HUES48 (cell line): ENCODE measurements at regions not wholly inside any gene's neighbourhood (a gene's known extent, or its start where the extent isn't known, plus 50 kb on each side); places are given as distances from the start of the nearest gene placed in this dataset.
"Not testable (repeated sequence)": the region's sequence is repeated elsewhere in the genome, so short reads cannot be mapped to it uniquely, and the experiment has no call there.

ENCODE experiments used
- H3K27ac ChIP-seq: one replicate; pipeline ENCODE4 v1.7.0; 2013; ENCODE audit warnings: low read depth, low read length, inconsistent platforms
- H3K27me3 ChIP-seq: 2 replicates; pipeline ENCODE4 v1.6.1; 2013; ENCODE audit warnings: mild to moderate bottlenecking, low read length; ENCODE audit not compliant: control insufficient read depth, insufficient read depth
- H3K36me3 ChIP-seq: 2 replicates; pipeline ENCODE4 v1.6.1; 2013; ENCODE audit warnings: low read length; ENCODE audit not compliant: control insufficient read depth, insufficient read depth
- H3K4me1 ChIP-seq: 2 replicates; pipeline ENCODE4 v1.6.1; 2013; ENCODE audit warnings: mild to moderate bottlenecking, low read length; ENCODE audit not compliant: control insufficient read depth, insufficient read depth
- H3K4me3 ChIP-seq: 2 replicates; pipeline ENCODE4 v1.5.1; 2013; ENCODE audit warnings: mild to moderate bottlenecking, low read depth, low read length
- H3K9ac ChIP-seq: 2 replicates; pipeline ENCODE4 v1.6.1; 2013; ENCODE audit warnings: mild to moderate bottlenecking, low read depth, low read length, moderate library complexity
- H3K9me3 ChIP-seq: 2 replicates; pipeline ENCODE4 v1.6.1; 2013; ENCODE audit warnings: low read length; ENCODE audit not compliant: control insufficient read depth, insufficient read depth

GRCh38 chr4:36587909-36588472 lies 306.6 kb downstream of the DTHD1 start:
- Histone ChIP-seq H3K27me3 (no peaks in the 10 kb centered on the region), H3K36me3 (no peaks in the 10 kb centered on the region), H3K4me3 (no peak overlapping the region), H3K9ac (no peak overlapping the region), H3K9me3 (peaks cover 15% of the 10 kb centered on the region), H3K4me1 (no peaks in the 10 kb centered on the region), H3K27ac (no peak overlapping the region)

GRCh38 chr4:36590343-36590742 lies 308.9 kb downstream of the DTHD1 start:
- Histone ChIP-seq H3K9ac (no peak overlapping the region), H3K4me3 (no peak overlapping the region), H3K9me3 (peaks cover 15% of the 10 kb centered on the region), H3K27ac (no peak overlapping the region), H3K4me1 (no peaks in the 10 kb centered on the region), H3K27me3 (no peaks in the 10 kb centered on the region), H3K36me3 (no peaks in the 10 kb centered on the region)

- no peaks in the 10 kb centered on the region for H3K9me3 ChIP-seq
- no peak overlapping the region for H3K4me3 ChIP-seq
- no peaks in the 10 kb centered on the region for H3K36me3 ChIP-seq
- H3K27me3 ChIP-seq, result no peaks in the 10 kb centered on the region
- no peak overlapping the region for H3K27ac ChIP-seq
- no peak overlapping the region for H3K9ac ChIP-seq
- H3K4me1 ChIP-seq, result no peaks in the 10 kb centered on the region
Measured at GRCh38 chr4:36601864-36602495, 320.6 kb downstream of the DTHD1 start.

GRCh38 chr4:36609661-36610060 lies 328.2 kb downstream of the DTHD1 start:
- Histone ChIP-seq H3K4me3 (no peak overlapping the region), H3K9ac (no peak overlapping the region), H3K9me3 (no peaks in the 10 kb centered on the region), H3K27ac (no peak overlapping the region), H3K27me3 (no peaks in the 10 kb centered on the region), H3K4me1 (no peaks in the 10 kb centered on the region), H3K36me3 (no peaks in the 10 kb centered on the region)

GRCh38 chr4:36610628-36611027 lies 329.2 kb downstream of the DTHD1 start:
- no peaks in the 10 kb centered on the region for H3K27me3 ChIP-seq
- no peak overlapping the region for H3K4me3 ChIP-seq
- H3K4me1 ChIP-seq, result no peaks in the 10 kb centered on the region
- no peak overlapping the region for H3K9ac ChIP-seq
- no peaks in the 10 kb centered on the region for H3K36me3 ChIP-seq
- H3K27ac ChIP-seq, result no peak overlapping the region
- no peaks in the 10 kb centered on the region for H3K9me3 ChIP-seq

GRCh38 chr4:36613142-36613541 lies 331.7 kb downstream of the DTHD1 start:
- H3K27ac ChIP-seq, H3K4me3 ChIP-seq, H3K9me3 ChIP-seq, H3K4me1 ChIP-seq, H3K36me3 ChIP-seq, H3K27me3 ChIP-seq, H3K9ac ChIP-seq: not testable (repeated sequence)

- Histone ChIP-seq H3K4me3 (no peak overlapping the region), H3K27me3 (no peaks in the 10 kb centered on the region), H3K27ac (no peak overlapping the region), H3K9me3 (no peaks in the 10 kb centered on the region), H3K36me3 (no peaks in the 10 kb centered on the region), H3K9ac (no peak overlapping the region), H3K4me1 (no peaks in the 10 kb centered on the region)
Measured at GRCh38 chr4:36614011-36614410, 332.6 kb downstream of the DTHD1 start.

- Histone ChIP-seq H3K36me3 (no peaks in the 10 kb centered on the region), H3K9me3 (no peaks in the 10 kb centered on the region), H3K27me3 (no peaks in the 10 kb centered on the region), H3K27ac (no peak overlapping the region), H3K9ac (no peak overlapping the region), H3K4me3 (no peak overlapping the region), H3K4me1 (no peaks in the 10 kb centered on the region)
Measured at GRCh38 chr4:36618102-36618501, 336.7 kb downstream of the DTHD1 start.

- Histone ChIP-seq H3K9ac (no peak overlapping the region), H3K4me3 (no peak overlapping the region), H3K36me3 (no peaks in the 10 kb centered on the region), H3K27ac (no peak overlapping the region), H3K9me3 (no peaks in the 10 kb centered on the region), H3K27me3 (no peaks in the 10 kb centered on the region), H3K4me1 (no peaks in the 10 kb centered on the region)
Measured at GRCh38 chr4:36624030-36624429, 342.6 kb downstream of the DTHD1 start.

GRCh38 chr4:36638273-36638811 lies 356.9 kb downstream of the DTHD1 start:
- Histone ChIP-seq H3K27ac (peak overlapping the region; percentile 22), H3K27me3 (no peaks in the 10 kb centered on the region), H3K4me3 (no peak overlapping the region), H3K4me1 (peaks cover 40% of the 10 kb centered on the region), H3K9me3 (no peaks in the 10 kb centered on the region), H3K9ac (no peak overlapping the region), H3K36me3 (no peaks in the 10 kb centered on the region)

GRCh38 chr4:36640876-36641275 lies 359.5 kb downstream of the DTHD1 start:
- Histone ChIP-seq H3K4me1 (peaks cover 47% of the 10 kb centered on the region), H3K9ac (no peak overlapping the region), H3K27me3 (no peaks in the 10 kb centered on the region), H3K27ac (peak overlapping the region; percentile 35), H3K9me3 (no peaks in the 10 kb centered on the region), H3K4me3 (no peak overlapping the region), H3K36me3 (no peaks in the 10 kb centered on the region)
